ENCODE measurements at regions not wholly inside any gene's neighbourhood (a gene's known extent, or its start where the extent isn't known, plus 50 kb on each side); places are given as distances from the start of the nearest gene placed in this dataset.

GRCh38 chr7:25559581-25560367 is 331.5 kb upstream of the NPVF start:
- TF ChIP-seq EP300 (IDR thresholded peaks at IDR 0.05) (no peak), CTCF (IDR thresholded peaks at IDR 0.05) (no peak), POLR2A (IDR thresholded peaks at IDR 0.05) (no peak)
